MM.1S (cell line): ENCODE measurements at regions not wholly inside any gene's neighbourhood (a gene's known extent, or its start where the extent isn't known, plus 50 kb on each side); places are given as distances from the start of the nearest gene placed in this dataset.

Experiments
- EZH2 ChIP-seq: fragments of 300-600 bp; sonication (generic); optimal IDR thresholded peaks from 2 replicates; pipeline ENCODE3; 2017; ENCODE audit warnings: low read depth, mild to moderate bottlenecking, antibody characterized with exemption, low read length, mixed read lengths
- EZH2phosphoT487 ChIP-seq: fragments of 300-600 bp; sonication (generic); IDR thresholded peaks from 2 replicates; pipeline ENCODE4 v1.6.1; 2018; ENCODE audit warnings: antibody characterized with exemption, low read length
- TF ChIP-seq, protein P1 (sequence below): fragments of 300-600 bp; sonication (generic); IDR thresholded peaks from 2 replicates; pipeline ENCODE4 v1.5.1; 2016; ENCODE audit warnings: antibody characterized with exemption, low read length, mixed read lengths

DNA sequence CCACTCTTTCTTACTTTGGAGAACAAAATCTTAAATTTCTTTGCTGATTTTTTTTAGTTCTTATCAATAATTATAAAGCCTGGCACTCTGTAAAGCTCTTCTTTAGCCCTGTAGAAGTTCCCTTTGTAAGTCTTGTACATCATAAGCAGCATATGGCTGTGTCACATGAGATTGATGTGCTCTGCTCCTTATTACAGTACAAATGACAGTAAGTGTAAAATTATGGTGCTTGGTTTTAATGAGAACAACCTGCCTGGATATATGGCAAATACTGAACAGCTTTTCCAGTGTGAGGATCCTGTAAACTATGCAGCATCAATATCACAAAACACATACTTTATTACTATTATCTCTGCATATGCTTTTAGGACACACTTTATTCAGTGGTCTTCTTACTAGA is 145.9 kb upstream of the GNPDA2 start:
- TF ChIP-seq, protein P1, sequence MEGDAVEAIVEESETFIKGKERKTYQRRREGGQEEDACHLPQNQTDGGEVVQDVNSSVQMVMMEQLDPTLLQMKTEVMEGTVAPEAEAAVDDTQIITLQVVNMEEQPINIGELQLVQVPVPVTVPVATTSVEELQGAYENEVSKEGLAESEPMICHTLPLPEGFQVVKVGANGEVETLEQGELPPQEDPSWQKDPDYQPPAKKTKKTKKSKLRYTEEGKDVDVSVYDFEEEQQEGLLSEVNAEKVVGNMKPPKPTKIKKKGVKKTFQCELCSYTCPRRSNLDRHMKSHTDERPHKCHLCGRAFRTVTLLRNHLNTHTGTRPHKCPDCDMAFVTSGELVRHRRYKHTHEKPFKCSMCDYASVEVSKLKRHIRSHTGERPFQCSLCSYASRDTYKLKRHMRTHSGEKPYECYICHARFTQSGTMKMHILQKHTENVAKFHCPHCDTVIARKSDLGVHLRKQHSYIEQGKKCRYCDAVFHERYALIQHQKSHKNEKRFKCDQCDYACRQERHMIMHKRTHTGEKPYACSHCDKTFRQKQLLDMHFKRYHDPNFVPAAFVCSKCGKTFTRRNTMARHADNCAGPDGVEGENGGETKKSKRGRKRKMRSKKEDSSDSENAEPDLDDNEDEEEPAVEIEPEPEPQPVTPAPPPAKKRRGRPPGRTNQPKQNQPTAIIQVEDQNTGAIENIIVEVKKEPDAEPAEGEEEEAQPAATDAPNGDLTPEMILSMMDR: no peak
- no peak for TF ChIP-seq EZH2
- no peak for TF ChIP-seq EZH2phosphoT487
